ENCODE measurements at regions not wholly inside any gene's neighbourhood (a gene's known extent, or its start where the extent isn't known, plus 50 kb on each side); places are given as distances from the start of the nearest gene placed in this dataset.
"Not testable (repeated sequence)": the region's sequence is repeated elsewhere in the genome, so short reads cannot be mapped to it uniquely, and the experiment has no call there.

- DNase-seq = no peak
Measured at GRCh38 chr6:884570-884969, 191.6 kb upstream of the EXOC2 start.

GRCh38 chr6:882084-882598, 189.2 kb upstream of the EXOC2 start:
- DNase-seq = no peak

GRCh38 chr6:878179-878578, 185.2 kb upstream of the EXOC2 start:
- DNase-seq = no peak

GRCh38 chr6:875012-875411, 182.1 kb upstream of the EXOC2 start:
- no peak for DNase-seq

DNA sequence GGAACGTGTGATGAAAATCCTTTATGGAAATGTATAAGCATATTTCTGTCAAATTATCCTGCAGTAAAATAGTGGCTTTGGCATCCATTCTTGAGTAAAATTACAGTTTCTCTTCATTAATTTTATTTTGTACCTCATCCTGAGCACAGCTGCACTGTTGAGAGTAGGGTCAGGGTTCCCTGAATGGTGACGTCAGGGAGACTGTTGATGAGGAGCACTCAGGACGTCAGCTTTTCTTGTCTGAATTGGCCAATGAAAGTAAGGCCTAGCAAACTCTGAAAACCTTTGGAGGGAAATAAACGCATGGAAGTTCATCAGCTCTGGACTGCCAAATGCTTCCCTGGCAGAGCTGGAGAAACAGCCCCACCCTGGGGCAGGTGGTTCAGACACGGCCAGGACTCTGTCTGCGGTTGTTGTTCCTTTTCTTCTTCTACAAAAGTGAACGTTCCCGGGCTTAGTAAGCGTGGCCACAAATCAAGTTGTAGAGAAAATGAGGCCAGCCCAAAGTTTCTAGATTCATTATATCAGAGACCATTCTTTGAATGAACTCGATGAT, 179.7 kb upstream of the EXOC2 start:
- no peak for DNase-seq

DNA sequence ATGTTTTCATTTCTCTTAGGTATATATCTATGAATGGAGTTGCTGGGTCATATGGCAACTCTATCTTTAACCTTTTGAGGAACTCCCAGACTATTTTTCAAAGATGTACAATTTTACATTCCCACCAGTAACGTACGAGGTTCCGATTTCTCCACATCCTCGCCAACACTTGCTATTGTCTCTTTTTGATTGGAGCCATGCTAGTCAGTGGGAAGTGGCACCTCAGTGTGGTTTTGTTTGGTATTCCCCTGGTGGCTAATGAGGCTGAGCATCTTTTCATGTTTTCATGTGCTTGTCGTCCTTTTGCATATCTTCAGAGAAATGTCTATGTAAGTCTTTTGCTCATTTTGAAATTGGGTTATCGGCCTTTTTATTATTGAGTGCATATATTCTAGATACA, 178.6 kb upstream of the EXOC2 start:
- no peak for DNase-seq

- DNase-seq = no peak
Measured at GRCh38 chr6:870096-870495, 177.2 kb upstream of the EXOC2 start.

DNA sequence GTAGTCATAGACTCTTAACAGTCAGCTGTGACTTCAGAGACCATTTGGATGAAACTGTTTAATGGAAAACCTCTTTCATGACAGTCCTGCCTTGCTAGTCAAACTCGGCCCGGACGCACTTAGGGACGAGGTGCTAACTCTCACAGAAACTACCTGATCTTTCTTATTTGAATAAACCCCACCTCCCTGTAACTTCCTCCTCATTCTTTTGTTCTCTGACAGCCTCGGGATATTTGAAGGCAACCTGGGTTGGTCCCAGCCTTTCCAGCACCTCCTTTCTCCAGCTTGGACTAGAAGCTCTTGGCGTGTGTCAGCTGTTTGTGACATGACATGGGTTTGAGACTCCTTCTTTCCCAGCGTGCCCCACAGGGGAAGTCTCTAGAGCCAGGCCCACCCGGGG, 175.3 kb upstream of the EXOC2 start:
- no peak for DNase-seq

DNA sequence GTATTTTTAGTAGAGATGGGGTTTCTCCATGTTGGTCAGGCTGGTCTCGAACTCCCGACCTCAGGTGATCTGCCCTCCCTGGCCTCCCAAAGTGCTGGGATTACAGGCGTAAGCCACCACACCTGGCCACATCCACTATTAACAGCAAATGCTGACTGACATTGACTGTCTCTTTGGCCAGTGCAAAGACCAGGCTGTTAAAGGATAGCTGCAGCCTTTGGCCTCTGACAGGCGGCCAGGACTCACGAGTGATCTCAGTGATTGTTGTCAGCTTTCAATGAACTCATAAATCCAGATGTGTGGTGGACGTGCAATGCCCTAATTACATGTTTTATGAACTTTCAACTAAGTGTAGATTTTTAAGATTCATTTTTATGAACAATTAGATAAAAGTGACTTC, 174.4 kb upstream of the EXOC2 start:
- DNase-seq = no peak

DNA sequence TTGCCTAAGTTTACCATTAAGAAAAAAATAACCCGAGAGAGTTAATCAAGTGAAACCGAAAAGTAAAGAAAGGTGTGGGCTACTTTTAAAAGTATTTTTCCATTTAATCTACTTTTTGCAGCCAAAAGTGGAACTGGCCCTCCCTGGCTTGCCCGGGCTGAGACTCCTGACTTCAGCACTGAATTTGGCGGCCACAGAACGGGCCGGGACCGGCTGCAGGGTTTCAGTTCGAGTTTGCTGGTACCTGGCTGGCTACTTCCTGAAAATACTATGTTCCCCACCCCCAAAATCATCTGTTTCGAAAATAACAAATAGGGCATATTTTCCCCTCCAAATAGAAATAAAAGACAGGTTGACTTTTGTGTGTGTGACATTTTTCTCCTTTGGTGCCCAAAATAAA, 173.4 kb upstream of the EXOC2 start:
- DNase-seq = no peak

DNA sequence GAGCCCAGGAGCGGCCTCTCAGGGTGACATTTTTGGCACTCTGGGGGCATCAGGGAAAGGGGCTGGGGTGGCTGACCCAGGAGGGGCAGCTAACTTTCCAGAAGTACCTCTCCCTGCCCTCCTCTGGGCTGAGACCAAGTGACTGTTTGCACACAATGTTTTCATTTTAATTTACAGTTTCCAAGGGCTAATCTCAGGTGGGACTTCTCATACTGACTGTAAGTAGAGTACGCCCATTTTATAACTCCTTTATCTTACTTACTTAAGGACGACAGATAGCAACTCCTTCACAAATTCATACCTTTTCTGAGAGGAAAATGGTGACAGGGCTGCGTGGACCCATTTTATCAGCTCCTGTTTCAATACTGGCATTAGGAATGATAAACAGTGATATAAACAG, 172.9 kb upstream of the EXOC2 start:
- DNase-seq = no peak

DNA sequence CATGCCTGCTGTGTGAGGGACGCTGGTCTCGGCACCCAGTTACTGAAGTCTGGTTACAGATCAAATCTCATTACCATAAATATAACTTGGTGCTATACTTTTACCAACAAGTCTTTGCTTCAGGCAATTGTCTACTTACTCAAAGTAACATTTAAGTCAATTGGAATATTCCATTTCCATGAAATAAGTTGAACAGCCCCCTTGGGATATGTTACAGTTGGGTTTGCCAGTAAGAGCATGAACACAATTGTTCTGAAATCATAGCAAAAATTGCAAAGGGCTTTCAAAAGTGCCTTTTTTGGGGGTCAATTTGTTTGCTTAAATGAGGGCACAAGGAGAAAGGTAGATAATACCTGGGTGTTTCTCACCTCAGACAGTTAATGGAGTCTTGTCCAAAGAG, 170.9 kb upstream of the EXOC2 start:
- DNase-seq = no peak

- DNase-seq = not testable (repeated sequence)
Measured at GRCh38 chr6:863127-863526, 170.2 kb upstream of the EXOC2 start.

- DNase-seq = no peak
Measured at GRCh38 chr6:859936-860335, 167.0 kb upstream of the EXOC2 start.

DNA sequence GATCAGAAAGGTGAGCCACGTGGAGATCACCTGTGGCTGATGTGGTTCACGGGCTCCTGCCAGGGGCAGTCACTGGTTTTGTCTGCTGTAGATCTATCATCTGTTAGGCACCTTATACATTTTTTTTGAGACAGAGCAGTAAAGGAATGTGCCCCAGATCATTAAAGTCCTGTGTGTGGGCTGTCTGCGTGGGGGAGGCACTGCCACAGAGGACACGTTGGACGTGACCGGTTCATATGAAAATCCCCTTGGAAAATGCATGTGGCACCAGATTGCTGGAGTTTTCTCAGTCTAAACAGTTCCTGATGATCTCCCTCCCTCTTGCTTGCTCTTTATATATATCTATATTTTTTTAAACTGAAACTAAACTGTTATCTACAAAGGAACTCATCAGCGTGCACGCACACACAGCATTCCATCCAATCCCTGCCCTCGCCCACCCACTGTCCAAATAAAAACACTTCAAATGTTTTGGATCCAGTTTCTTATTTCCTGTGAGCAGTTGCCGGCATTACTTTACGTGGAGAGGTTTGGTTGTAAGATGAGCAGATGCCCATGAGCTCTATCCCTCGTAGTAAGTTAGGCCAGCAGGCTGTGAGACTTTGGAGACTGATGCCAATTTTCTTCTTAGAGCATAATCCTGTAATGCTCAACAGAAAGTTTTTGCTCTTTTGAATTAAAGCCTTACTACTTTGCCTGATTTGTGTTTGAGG, 161.6 kb upstream of the EXOC2 start:
- DNase-seq = no peak

- DNase-seq = not testable (repeated sequence)
Measured at GRCh38 chr6:852216-852615, 159.3 kb upstream of the EXOC2 start.

- no peak for DNase-seq
Measured at GRCh38 chr6:849075-849506, 156.2 kb upstream of the EXOC2 start.

- no peak for DNase-seq
Measured at GRCh38 chr6:845566-845965, 152.6 kb upstream of the EXOC2 start.

DNA sequence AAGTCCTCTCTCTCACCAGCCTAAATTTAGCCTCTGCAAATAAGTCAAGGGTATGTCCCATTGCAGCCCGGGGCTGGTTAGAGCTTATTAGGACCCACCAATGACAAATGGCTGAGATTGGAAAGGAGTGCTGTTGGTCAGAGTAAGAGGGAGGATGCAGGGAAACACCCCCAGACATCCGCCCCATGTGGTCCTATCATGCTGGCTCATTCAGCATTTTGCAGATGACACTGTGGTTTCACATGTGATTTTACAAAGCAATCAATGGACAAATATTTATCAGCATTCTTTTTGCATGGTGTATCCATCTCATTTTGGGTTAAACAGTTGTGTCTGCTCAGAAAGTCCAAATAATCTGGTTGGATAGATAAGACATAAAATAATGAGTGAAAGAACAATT, 152.2 kb upstream of the EXOC2 start:
- no peak for DNase-seq

- DNase-seq = no peak
Measured at GRCh38 chr6:842141-842540, 149.2 kb upstream of the EXOC2 start.

DNA sequence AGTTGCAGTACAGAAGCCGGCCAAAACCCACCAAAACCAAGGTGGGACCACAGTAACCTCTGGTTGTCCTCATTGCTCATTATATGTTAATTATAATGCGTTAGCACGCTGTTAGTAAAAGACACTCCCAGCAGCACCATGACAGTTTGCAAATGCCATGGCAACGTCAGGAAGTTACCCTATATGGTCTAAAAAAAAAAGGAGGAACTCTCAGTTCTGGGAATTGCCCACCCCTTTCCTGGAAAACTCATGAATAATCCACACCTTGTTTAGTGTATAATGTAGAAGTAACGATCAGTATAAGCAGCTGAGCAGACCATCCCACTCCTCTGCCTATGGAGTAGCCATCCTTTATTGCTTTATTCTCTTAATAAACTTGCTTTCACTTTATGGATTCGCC, 148.6 kb upstream of the EXOC2 start:
- no peak for DNase-seq

DNA sequence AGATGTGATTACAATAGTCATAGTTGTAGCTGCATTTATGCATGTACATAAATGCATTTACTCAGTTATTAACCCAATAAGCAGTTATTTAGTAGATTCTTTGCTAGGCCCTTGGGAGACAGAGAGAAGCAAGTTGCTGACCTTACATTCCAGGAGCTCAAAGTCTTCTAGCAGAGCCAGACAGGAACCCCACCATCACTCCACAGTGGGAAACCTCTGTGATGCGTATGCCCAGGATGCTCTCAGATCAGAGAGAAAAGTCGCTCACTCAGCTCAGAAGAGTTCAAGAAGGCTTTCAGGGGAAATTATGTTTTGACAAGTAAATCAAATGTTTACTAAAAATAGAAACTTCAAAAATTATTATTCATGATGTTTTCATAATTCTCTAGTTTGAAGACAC, 146.3 kb upstream of the EXOC2 start:
- DNase-seq = no peak

- DNase-seq = no peak
Measured at GRCh38 chr6:837380-837779, 144.4 kb upstream of the EXOC2 start.

DNA sequence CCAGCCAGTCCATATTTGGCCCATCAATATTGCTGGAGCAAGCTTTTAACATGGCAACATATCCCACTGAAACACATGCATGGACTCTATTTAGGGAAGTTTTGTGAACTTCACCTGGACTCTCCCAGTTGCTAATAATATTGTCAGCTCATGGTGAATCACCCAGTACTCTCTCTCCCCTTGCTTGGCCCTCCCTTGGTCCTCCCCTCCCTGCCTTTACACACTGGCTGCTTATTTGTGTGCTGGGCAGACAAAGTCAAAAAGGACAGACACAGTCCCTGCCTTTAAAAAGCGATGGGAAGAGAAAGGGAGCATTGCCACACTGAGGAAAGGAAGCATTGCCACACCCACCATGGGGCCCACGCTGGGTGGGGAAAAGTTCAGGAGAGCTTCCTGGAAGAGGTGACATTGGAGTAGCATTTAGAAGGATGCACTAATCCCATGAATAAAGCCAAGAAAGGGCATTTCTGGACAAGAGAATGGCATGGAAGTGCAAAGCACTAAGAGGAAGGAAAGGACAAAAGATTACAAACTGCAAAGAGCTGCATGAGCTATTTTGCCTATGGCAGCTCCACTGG, 143.4 kb upstream of the EXOC2 start:
- DNase-seq = no peak
